Mesenchymal stem cell (in vitro differentiated cells and primary cell): ENCODE measurements at regions not wholly inside any gene's neighbourhood (a gene's known extent, or its start where the extent isn't known, plus 50 kb on each side); places are given as distances from the start of the nearest gene placed in this dataset.

ENCODE experiments used
- DNase-seq: peaks from one replicate; pipeline ENCODE4 v3.0.0-alpha.2; 2013
- H2AFZ ChIP-seq: one replicate; pipeline ENCODE4 v1.6.1; 2013; ENCODE audit warnings: low read depth, mild to moderate bottlenecking, control low read depth, inconsistent platforms, low read length, moderate library complexity
- H2AK5ac ChIP-seq: 2 replicates; pipeline ENCODE4 v1.6.1; 2013; ENCODE audit warnings: low read length, moderate library complexity, mild to moderate bottlenecking, inconsistent platforms; ENCODE audit not compliant: severe bottlenecking
- H2BK120ac ChIP-seq: one replicate; pipeline ENCODE4 v1.6.1; 2013; ENCODE audit warnings: low read depth, mild to moderate bottlenecking, inconsistent platforms, low read length, moderate library complexity
- H2BK12ac ChIP-seq, 2 experiments: one replicate each; pipeline ENCODE4 v1.6.1; 2013; ENCODE audit warnings: inconsistent platforms in 2 of 2, low read length in 2 of 2, mild to moderate bottlenecking in 2 of 2, moderate library complexity in 2 of 2, control low read depth in 1 of 2
- H2BK15ac ChIP-seq: one replicate; pipeline ENCODE4 v1.6.1; 2013; ENCODE audit warnings: mild to moderate bottlenecking, low read depth, inconsistent platforms; ENCODE audit not compliant: poor library complexity, severe bottlenecking
- H2BK5ac ChIP-seq: 2 replicates; pipeline ENCODE4 v1.6.1; 2013; ENCODE audit warnings: low read depth, mild to moderate bottlenecking, low read length, control low read depth, inconsistent platforms; ENCODE audit not compliant: poor library complexity, severe bottlenecking
- H3K14ac ChIP-seq, 2 experiments: one replicate each; pipeline ENCODE4 v1.6.1; 2013; ENCODE audit warnings: inconsistent platforms in 2 of 2, low read length in 2 of 2, control low read depth in 1 of 2, mild to moderate bottlenecking in 1 of 2, moderate library complexity in 1 of 2
- H3K18ac ChIP-seq, 2 experiments: one replicate each; pipeline ENCODE4 v1.6.1; 2013; ENCODE audit warnings: inconsistent platforms in 2 of 2, low read length in 2 of 2, control low read depth in 1 of 2, low read depth in 1 of 2, mild to moderate bottlenecking in 1 of 2
- H3K23ac ChIP-seq, 2 experiments: one replicate each; pipeline ENCODE4 v1.6.1; 2013; ENCODE audit warnings: inconsistent platforms in 2 of 2, low read length in 2 of 2, mild to moderate bottlenecking in 2 of 2, moderate library complexity in 2 of 2, control low read depth in 1 of 2
- H3K27ac ChIP-seq: 2 replicates; pipeline ENCODE4 v1.5.1; 2013; ENCODE audit warnings: mild to moderate bottlenecking, moderate library complexity, low read length, control low read depth, inconsistent platforms; ENCODE audit not compliant: poor library complexity, severe bottlenecking
- H3K27me3 ChIP-seq, 2 experiments: 2 replicates each; pipeline versions ENCODE4 v1.6.1 to v1.7.0; 2013; ENCODE audit warnings: low read length in 2 of 2, mild to moderate bottlenecking in 2 of 2, moderate library complexity in 2 of 2, control low read depth in 1 of 2, inconsistent platforms in 1 of 2; ENCODE audit not compliant: control insufficient read depth in 1 of 2, insufficient read depth in 1 of 2
- H3K36me3 ChIP-seq, 2 experiments: 2 replicates each; pipeline versions ENCODE4 v1.6.1 to v1.7.0; 2013; ENCODE audit warnings: low read length in 2 of 2, control low read depth in 1 of 2, inconsistent platforms in 1 of 2, low read depth in 1 of 2, mild to moderate bottlenecking in 1 of 2; ENCODE audit not compliant: insufficient read depth in 2 of 2, control insufficient read depth in 1 of 2
- H3K4ac ChIP-seq, 2 experiments: one replicate each; pipeline ENCODE4 v1.6.1; 2013; ENCODE audit warnings: inconsistent platforms in 2 of 2, low read length in 2 of 2, mild to moderate bottlenecking in 2 of 2, moderate library complexity in 2 of 2, control low read depth in 1 of 2, low read depth in 1 of 2
- H3K4me1 ChIP-seq: 2 replicates; pipeline ENCODE4 v1.6.1; 2013; ENCODE audit warnings: low read depth, low read length, control low read depth; ENCODE audit not compliant: control insufficient read depth, insufficient read depth
- H3K4me2 ChIP-seq: 2 replicates; pipeline ENCODE4 v1.6.1; 2013; ENCODE audit warnings: low read length, mild to moderate bottlenecking, inconsistent platforms; ENCODE audit not compliant: poor library complexity, severe bottlenecking
- H3K4me3 ChIP-seq, 2 experiments: 2 replicates each; pipeline versions ENCODE4 v1.5.1 to v1.7.0; 2013; ENCODE audit warnings: low read length in 2 of 2, mild to moderate bottlenecking in 2 of 2, control low read depth in 1 of 2, low read depth in 1 of 2; ENCODE audit not compliant: insufficient read depth in 1 of 2
- H3K79me1 ChIP-seq: replicated peaks from 2 replicates; pipeline ENCODE4 v1.6.1; 2013; ENCODE audit warnings: mild to moderate bottlenecking, control low read depth, low read length, inconsistent platforms; ENCODE audit not compliant: poor library complexity, severe bottlenecking
- H3K9ac ChIP-seq: 2 replicates; pipeline ENCODE4 v1.7.0; 2013; ENCODE audit warnings: mild to moderate bottlenecking, low read length, moderate library complexity
- H3K9me3 ChIP-seq: 2 replicates; pipeline ENCODE4 v1.7.0; 2013; ENCODE audit warnings: mild to moderate bottlenecking, low read length; ENCODE audit not compliant: control insufficient read depth
- H4K8ac ChIP-seq: one replicate; pipeline ENCODE4 v1.6.1; 2013; ENCODE audit warnings: inconsistent platforms, mild to moderate bottlenecking, low read length, moderate library complexity
- H4K91ac ChIP-seq: one replicate; pipeline ENCODE4 v1.6.1; 2013; ENCODE audit warnings: mild to moderate bottlenecking, low read length, inconsistent platforms
- WGBS: methylation state at CpG from one replicate; pipeline ENCODE4 v1.1.7; 2013; ENCODE audit warnings: mixed read lengths; 5-methylcytosine and 5-hydroxymethylcytosine counted together

- WGBS, result 97% methylated on average over 3 of the region's 6 CpGs
These were observed 73.7 kb upstream of the LAPTM4A start for GRCh38 chr2:20125164-20125563.

DNA sequence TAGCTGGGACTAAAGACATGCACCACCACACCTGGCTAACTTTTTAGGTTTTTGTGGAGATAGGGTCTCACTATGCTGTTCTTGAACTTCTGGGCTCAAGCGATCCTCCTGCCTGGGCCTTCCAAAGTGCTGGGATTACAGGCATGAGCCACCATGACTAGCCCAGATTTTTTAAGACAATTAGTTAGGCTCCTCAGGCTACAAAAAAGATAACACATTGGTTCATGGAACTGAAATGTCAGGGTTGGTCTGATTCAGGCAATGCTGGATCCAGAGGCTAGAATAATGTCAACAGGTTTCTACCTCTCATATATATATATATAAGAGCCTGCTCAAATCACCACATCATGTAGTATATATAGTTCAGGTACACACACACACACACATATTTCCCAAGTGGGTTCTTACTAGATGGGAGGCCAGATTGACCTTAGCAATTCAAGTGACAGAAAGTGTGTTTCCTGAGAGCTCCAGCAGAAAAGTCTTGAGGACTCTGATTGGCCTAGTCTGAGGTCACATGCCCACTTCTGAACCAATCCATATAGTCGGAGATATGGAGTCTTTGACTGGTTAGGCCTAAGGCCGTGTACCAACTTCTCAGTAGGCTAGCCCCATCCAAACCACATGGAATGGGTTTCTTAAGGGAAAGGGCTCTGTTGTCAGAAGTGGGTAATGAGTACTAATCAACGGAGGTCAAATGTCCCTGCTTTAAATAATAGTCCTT is 72.6 kb upstream of the LAPTM4A start:
- no peak overlapping the region for H3K27ac ChIP-seq
- no peak for DNase-seq
- no peak overlapping the region for H3K9ac ChIP-seq
- no peaks in the 10 kb centered on the region for H3K9me3 ChIP-seq
- no peak overlapping the region for H4K91ac ChIP-seq
- H2AK5ac ChIP-seq, result no peak overlapping the region
- H3K14ac ChIP-seq, result no peak overlapping the region
- H2BK5ac ChIP-seq, result no peak overlapping the region
- H2BK120ac ChIP-seq, result no peak overlapping the region
- H3K4me2 ChIP-seq, result no peak overlapping the region
- no peak overlapping the region for H2BK12ac ChIP-seq
- H3K4me3 ChIP-seq, result no peak overlapping the region
- no peak overlapping the region for H2BK15ac ChIP-seq
- no peaks in the 10 kb centered on the region for H3K79me1 ChIP-seq
- peaks cover 9% of the 10 kb centered on the region for H3K4me1 ChIP-seq
- H3K36me3 ChIP-seq, result no peaks in the 10 kb centered on the region
- H3K4ac ChIP-seq, result no peak overlapping the region
- no peak overlapping the region for H4K8ac ChIP-seq
- H3K18ac ChIP-seq, result no peak overlapping the region
- peaks cover 0 to 15% of the 10 kb centered on the region in 2 experiments for H3K27me3 ChIP-seq
- no peak overlapping the region for H3K23ac ChIP-seq
- WGBS, result 90% methylated on average over 4 of the region's 4 CpGs
- no peak overlapping the region for H2AFZ ChIP-seq

More at GRCh38 chr2:20125164-20125563, 73.7 kb upstream of the LAPTM4A start:
- H3K9ac ChIP-seq, result no peak overlapping the region
- no peak overlapping the region for H2BK12ac ChIP-seq
- H2BK120ac ChIP-seq, result no peak overlapping the region
- H2AFZ ChIP-seq, result no peak overlapping the region
- no peak overlapping the region for H3K27ac ChIP-seq
- H2AK5ac ChIP-seq, result peak overlapping the region; percentile 6
- H4K8ac ChIP-seq, result no peak overlapping the region
- DNase-seq, result no peak
- H3K27me3 ChIP-seq, result peaks cover 0 to 15% of the 10 kb centered on the region in 2 experiments
- no peak overlapping the region for H3K4me2 ChIP-seq
- no peak overlapping the region for H3K14ac ChIP-seq
- H3K79me1 ChIP-seq, result no peaks in the 10 kb centered on the region
- no peak overlapping the region for H3K4me3 ChIP-seq
- no peak overlapping the region for H3K23ac ChIP-seq
- peaks cover 14% of the 10 kb centered on the region for H3K4me1 ChIP-seq
- no peaks in the 10 kb centered on the region for H3K36me3 ChIP-seq
- no peaks in the 10 kb centered on the region for H3K9me3 ChIP-seq
- H4K91ac ChIP-seq, result no peak overlapping the region
- H3K4ac ChIP-seq, result no peak overlapping the region
- H3K18ac ChIP-seq, result peak overlapping the region in 1 of 2 experiments; percentile 10
- H2BK5ac ChIP-seq, result no peak overlapping the region
- no peak overlapping the region for H2BK15ac ChIP-seq

DNA sequence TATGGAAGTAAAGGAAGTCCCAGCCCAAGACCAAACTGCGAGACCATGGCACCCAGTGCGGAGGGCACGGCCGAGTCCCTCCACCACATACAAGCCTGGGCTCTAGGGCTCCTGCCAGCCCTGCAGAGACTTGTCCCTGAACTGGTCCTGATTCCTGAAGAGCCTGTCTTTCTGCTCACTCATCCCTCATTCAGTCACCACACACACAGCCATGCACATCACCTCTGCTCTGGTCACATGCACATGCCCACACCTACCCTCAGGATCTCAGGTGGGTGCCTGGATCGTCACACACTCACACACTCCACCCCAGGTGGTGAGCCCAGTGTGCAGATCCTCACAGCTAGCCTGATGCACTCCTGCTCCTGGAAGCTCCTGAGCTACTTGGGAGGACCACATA is 71.4 kb upstream of the LAPTM4A start:
- Histone ChIP-seq H4K8ac (no peak overlapping the region), H3K4me3 (no peak overlapping the region), H3K79me1 (no peaks in the 10 kb centered on the region), H2BK12ac (no peak overlapping the region), H2AK5ac (no peak overlapping the region), H2BK120ac (no peak overlapping the region), H3K27ac (no peak overlapping the region), H4K91ac (no peak overlapping the region), H3K9ac (no peak overlapping the region), H3K4ac (no peak overlapping the region), H3K27me3 (peaks cover 0 to 15% of the 10 kb centered on the region in 2 experiments), H3K4me1 (peaks cover 9% of the 10 kb centered on the region), H3K18ac (no peak overlapping the region), H3K9me3 (no peaks in the 10 kb centered on the region), H2BK5ac (no peak overlapping the region), H3K23ac (no peak overlapping the region), H2BK15ac (no peak overlapping the region), H2AFZ (no peak overlapping the region), H3K36me3 (no peaks in the 10 kb centered on the region), H3K4me2 (no peak overlapping the region), H3K14ac (peak overlapping the region in 1 of 2 experiments; percentile 72)
- WGBS, result 97% methylated on average over 5 of the region's 5 CpGs
- no peak for DNase-seq

- no peak for DNase-seq
- H3K27ac ChIP-seq, result no peak overlapping the region
- no peak overlapping the region for H2AK5ac ChIP-seq
- H3K4me2 ChIP-seq, result no peak overlapping the region
- peaks cover 7% of the 10 kb centered on the region for H3K4me1 ChIP-seq
- H2BK5ac ChIP-seq, result no peak overlapping the region
- H3K14ac ChIP-seq, result no peak overlapping the region
- no peak overlapping the region for H4K8ac ChIP-seq
- H4K91ac ChIP-seq, result no peak overlapping the region
- H3K27me3 ChIP-seq, result peaks cover 0 to 15% of the 10 kb centered on the region in 2 experiments
- no peak overlapping the region for H2BK15ac ChIP-seq
- no peak overlapping the region for H2AFZ ChIP-seq
- no peaks in the 10 kb centered on the region for H3K9me3 ChIP-seq
- H3K23ac ChIP-seq, result no peak overlapping the region
- no peak overlapping the region for H2BK12ac ChIP-seq
- no peak overlapping the region for H3K9ac ChIP-seq
- H3K4me3 ChIP-seq, result no peak overlapping the region
- H2BK120ac ChIP-seq, result no peak overlapping the region
- H3K18ac ChIP-seq, result no peak overlapping the region
- 84% methylated on average over 10 of the region's 10 CpGs for WGBS
- no peaks in the 10 kb centered on the region for H3K79me1 ChIP-seq
- H3K36me3 ChIP-seq, result no peaks in the 10 kb centered on the region
- H3K4ac ChIP-seq, result no peak overlapping the region
These were observed 69.4 kb upstream of the LAPTM4A start for GRCh38 chr2:20120569-20121416.
